Sigmoid colon (tissue), 6 donors: ENCODE measurements at regions not wholly inside any gene's neighbourhood (a gene's known extent, or its start where the extent isn't known, plus 50 kb on each side); places are given as distances from the start of the nearest gene placed in this dataset.
"Not testable (repeated sequence)": the region's sequence is repeated elsewhere in the genome, so short reads cannot be mapped to it uniquely, and the experiment has no call there.

Experiments
- DNase-seq: peaks from one replicate; pipeline ENCODE4 v3.0.0-alpha.2; 2019
- H3K27ac ChIP-seq, 4 donors: fragments of 200-600 bp; sonication (generic); one replicate each; pipeline ENCODE4 v1.5.1; 2016 to 2019; ENCODE audit warnings: mild to moderate bottlenecking in 1 of 4
- H3K27me3 ChIP-seq, 3 donors: fragments of 200-600 bp; sonication (generic); one replicate each; pipeline ENCODE4 v1.5.1; 2019; ENCODE audit warnings: mild to moderate bottlenecking in 1 of 3
- H3K36me3 ChIP-seq, 4 donors: fragments of 200-600 bp; sonication (generic); one replicate each; pipeline ENCODE4 v1.5.1; 2016 to 2019
- H3K4me1 ChIP-seq, 4 donors: fragments of 200-600 bp; sonication (generic); one replicate each; pipeline ENCODE4 v1.5.1; 2017 to 2019
- H3K4me3 ChIP-seq, 4 donors: fragments of 200-600 bp; sonication (generic); one replicate each; pipeline ENCODE4 v1.5.1; 2017 to 2019; ENCODE audit warnings: mild to moderate bottlenecking in 2 of 4, moderate library complexity in 1 of 4
- H3K9me3 ChIP-seq, 4 donors: fragments of 200-600 bp in 3 of 4; sonication (generic) in 3 of 4; one replicate each; pipeline versions ENCODE4 v1.5.1 to v1.6.1; 2013 to 2019
- CTCF ChIP-seq, 4 experiments: fragments of 450-650 bp in 3 of 4; fragments of 200-600 bp in 1 of 4; IDR thresholded peaks; one replicate each; pipeline ENCODE4 v1.5.1; 2016 to 2019; ENCODE audit warnings: antibody characterized with exemption in 4 of 4, mild to moderate bottlenecking in 3 of 4, moderate library complexity in 2 of 4
- EP300 ChIP-seq, 4 donors: sonication (generic); formaldehyde crosslinking; IDR thresholded peaks; one replicate each; pipeline ENCODE4 v1.6.1; 2017; ENCODE audit warnings: antibody characterized with exemption in 4 of 4
- POLR2A ChIP-seq, 2 donors: fragments of 450-650 bp; IDR thresholded peaks; one replicate each; pipeline ENCODE4 v1.6.1; 2016; ENCODE audit warnings: antibody characterized with exemption in 2 of 2, mild to moderate bottlenecking in 2 of 2, moderate library complexity in 2 of 2
- POLR2AphosphoS5 ChIP-seq, 4 donors: sonication (generic); formaldehyde crosslinking; IDR thresholded peaks; one replicate each; pipeline ENCODE4 v1.6.1; 2017; ENCODE audit warnings: antibody characterized with exemption in 4 of 4
- WGBS, 2 donors: extraction: QIAGEN DNeasy Blood & Tissue Kit; methylation state at CpG; one replicate each; pipeline ENCODE4 v1.1.7; 2013; 5-methylcytosine and 5-hydroxymethylcytosine counted together
- intact Hi-C: fragments of 100-400 bp; cut with DNase I; formaldehyde crosslinking; loops from one replicate; pipeline ENCODE4 v1.15.1; 2023
- donor health status: healthy with polysubstance abuse.
- donor health status: healthy.

DNA sequence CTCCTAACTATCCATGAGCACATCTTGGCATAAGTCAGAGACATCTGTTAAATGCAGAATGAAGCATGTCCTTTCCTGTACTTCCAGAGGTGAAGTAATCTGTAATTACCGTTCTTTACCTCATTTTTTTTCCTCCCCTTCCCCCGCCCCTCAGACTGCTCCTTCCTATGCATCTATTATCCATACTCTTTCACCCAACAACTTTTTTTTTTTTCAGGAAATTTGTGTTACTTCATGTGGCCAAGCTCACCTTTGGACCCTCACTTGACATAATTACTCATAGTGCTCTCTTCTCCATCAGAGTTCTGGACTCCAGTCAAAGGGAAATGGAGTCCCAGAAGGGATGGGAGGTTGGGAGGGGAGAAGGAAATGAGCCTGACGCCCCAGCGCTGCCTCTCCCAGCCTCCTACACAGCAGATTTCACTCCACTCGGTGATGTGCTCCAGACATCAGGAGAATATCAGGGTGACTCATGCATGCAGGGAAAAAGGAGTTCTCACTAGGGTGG lies 568.8 kb downstream of the STIM2 start:
- H3K27ac ChIP-seq: no peak overlapping the region
- H3K4me1 ChIP-seq: no peaks in the 10 kb centered on the region
- TF ChIP-seq EP300 (IDR thresholded peaks at IDR 0.05) (no peak), POLR2A (IDR thresholded peaks at IDR 0.05) (no peak), POLR2AphosphoS5 (IDR thresholded peaks at IDR 0.05) (no peak), CTCF (IDR thresholded peaks at IDR 0.05) (no peak)
- WGBS, 2 donors: 51 to 80% methylated on average over 5 of the region's 5 CpGs
- intact Hi-C loops: no loop called here
- no peaks in the 10 kb centered on the region for H3K36me3 ChIP-seq
- no peak overlapping the region for H3K4me3 ChIP-seq
- no peaks in the 10 kb centered on the region for H3K27me3 ChIP-seq
- DNase-seq: no peak
- peaks cover 0 to 3% (median 0%) of the 10 kb centered on the region in 4 donors for H3K9me3 ChIP-seq

DNA sequence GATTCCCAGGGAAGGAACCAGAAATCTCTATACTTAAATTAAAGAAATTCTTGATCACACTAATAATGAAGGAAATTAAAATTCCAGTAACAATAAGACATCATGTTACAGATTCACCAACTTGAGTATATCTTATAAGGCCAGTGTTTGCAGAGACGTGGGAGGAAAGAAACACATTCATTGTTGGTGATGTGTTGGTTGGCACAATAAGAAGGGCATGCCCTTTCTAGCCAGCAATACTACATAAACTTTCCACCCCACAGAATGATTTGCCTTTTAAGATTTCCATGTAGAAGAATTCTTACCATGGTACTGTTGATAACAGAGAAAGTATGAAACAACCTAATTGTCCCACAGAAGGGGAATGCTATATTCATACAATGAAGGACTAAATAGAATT lies 581.5 kb downstream of the STIM2 start:
- 60 to 76% methylated on average over 1 of the region's 1 CpG for WGBS, 2 donors
- H3K36me3 ChIP-seq: no peaks in the 10 kb centered on the region
- DNase-seq: no peak
- intact Hi-C loops: no loop called here
- H3K4me3 ChIP-seq: no peak overlapping the region
- no peaks in the 10 kb centered on the region for H3K9me3 ChIP-seq
- H3K27me3 ChIP-seq: no peaks in the 10 kb centered on the region
- TF ChIP-seq EP300 (IDR thresholded peaks at IDR 0.05) (no peak), CTCF (IDR thresholded peaks at IDR 0.05) (no peak), POLR2A (IDR thresholded peaks at IDR 0.05) (no peak), POLR2AphosphoS5 (IDR thresholded peaks at IDR 0.05) (no peak)
- H3K27ac ChIP-seq: no peak overlapping the region
- H3K4me1 ChIP-seq: no peaks in the 10 kb centered on the region

- DNase-seq, H3K36me3 ChIP-seq, H3K4me3 ChIP-seq, H3K27ac ChIP-seq, H3K27me3 ChIP-seq, H3K4me1 ChIP-seq, intact Hi-C loops, H3K9me3 ChIP-seq: not testable (repeated sequence)
- 70 to 84% methylated on average over 4 of the region's 4 CpGs for WGBS, 2 donors
Observed at GRCh38 chr4:27442661-27443060, 582.0 kb downstream of the STIM2 start.

DNA sequence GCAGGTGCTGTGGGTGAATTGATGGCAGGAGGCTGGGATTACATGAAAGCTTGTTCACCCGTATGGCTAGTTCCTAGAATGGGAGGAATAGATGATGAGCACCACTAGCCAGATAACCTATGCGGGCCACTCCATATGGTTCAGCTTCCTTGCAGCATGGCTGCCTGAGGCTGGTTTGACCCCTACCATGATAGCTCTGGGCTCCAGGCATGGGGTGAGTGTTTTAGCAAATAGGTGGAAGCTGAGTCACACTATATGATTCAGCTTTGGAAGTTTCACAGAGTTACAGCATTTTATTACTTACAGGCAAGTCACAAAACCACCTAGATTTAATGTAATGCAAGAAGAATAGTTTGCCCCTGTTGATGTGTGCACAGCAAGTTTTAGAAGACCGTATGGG lies 603.2 kb downstream of the STIM2 start:
- Histone ChIP-seq H3K27ac (no peak overlapping the region), H3K27me3 (no peaks in the 10 kb centered on the region), H3K36me3 (no peaks in the 10 kb centered on the region), H3K4me3 (no peak overlapping the region), H3K4me1 (no peaks in the 10 kb centered on the region), H3K9me3 (peaks cover 0 to 3% (median 0%) of the 10 kb centered on the region in 4 donors)
- TF ChIP-seq EP300 (IDR thresholded peaks at IDR 0.05) (no peak), POLR2A (IDR thresholded peaks at IDR 0.05) (no peak), CTCF (IDR thresholded peaks at IDR 0.05) (no peak), POLR2AphosphoS5 (IDR thresholded peaks at IDR 0.05) (no peak)
- WGBS, 2 donors: 89 to 93% methylated on average over 3 of the region's 3 CpGs
- DNase-seq: no peak
- intact Hi-C loops: no loop called here

DNA sequence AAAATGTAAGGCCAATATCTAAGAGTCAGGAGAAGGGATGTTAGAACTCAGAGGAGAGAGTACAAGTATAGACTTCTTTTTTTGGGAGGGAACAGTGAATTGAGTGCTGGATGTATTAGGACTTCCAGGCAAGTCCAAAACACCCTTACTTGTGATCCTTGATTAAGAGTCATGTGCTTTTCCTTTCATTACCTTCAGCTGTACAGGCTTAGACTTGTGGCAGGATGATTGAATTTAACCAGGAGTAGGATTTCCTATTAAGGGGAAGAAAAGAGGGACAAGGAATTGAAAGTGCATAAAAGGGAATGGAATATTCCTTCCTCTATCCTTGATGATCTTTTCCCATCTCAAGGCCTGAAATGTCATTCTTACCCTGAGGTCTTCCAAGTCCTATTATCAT lies 606.7 kb downstream of the STIM2 start:
- no peaks in the 10 kb centered on the region for H3K4me1 ChIP-seq
- intact Hi-C loops: no loop called here
- no peak overlapping the region for H3K27ac ChIP-seq
- no peaks in the 10 kb centered on the region for H3K36me3 ChIP-seq
- H3K4me3 ChIP-seq: no peak overlapping the region
- no peaks in the 10 kb centered on the region for H3K9me3 ChIP-seq
- no peak for TF ChIP-seq CTCF (IDR thresholded peaks at IDR 0.05)
- no peak for TF ChIP-seq POLR2A (IDR thresholded peaks at IDR 0.05)
- TF ChIP-seq EP300 (IDR thresholded peaks at IDR 0.05): no peak
- TF ChIP-seq POLR2AphosphoS5 (IDR thresholded peaks at IDR 0.05): no peak
- no peak for DNase-seq
- H3K27me3 ChIP-seq: no peaks in the 10 kb centered on the region
